NCI-H2171 (cell line): ENCODE measurements at regions not wholly inside any gene's neighbourhood (a gene's known extent, or its start where the extent isn't known, plus 50 kb on each side); places are given as distances from the start of the nearest gene placed in this dataset.

Experiments used
- DNase-seq: peaks from one replicate; lab custom pipeline; 2025; lab: John Stamatoyannopoulos, UW

DNA sequence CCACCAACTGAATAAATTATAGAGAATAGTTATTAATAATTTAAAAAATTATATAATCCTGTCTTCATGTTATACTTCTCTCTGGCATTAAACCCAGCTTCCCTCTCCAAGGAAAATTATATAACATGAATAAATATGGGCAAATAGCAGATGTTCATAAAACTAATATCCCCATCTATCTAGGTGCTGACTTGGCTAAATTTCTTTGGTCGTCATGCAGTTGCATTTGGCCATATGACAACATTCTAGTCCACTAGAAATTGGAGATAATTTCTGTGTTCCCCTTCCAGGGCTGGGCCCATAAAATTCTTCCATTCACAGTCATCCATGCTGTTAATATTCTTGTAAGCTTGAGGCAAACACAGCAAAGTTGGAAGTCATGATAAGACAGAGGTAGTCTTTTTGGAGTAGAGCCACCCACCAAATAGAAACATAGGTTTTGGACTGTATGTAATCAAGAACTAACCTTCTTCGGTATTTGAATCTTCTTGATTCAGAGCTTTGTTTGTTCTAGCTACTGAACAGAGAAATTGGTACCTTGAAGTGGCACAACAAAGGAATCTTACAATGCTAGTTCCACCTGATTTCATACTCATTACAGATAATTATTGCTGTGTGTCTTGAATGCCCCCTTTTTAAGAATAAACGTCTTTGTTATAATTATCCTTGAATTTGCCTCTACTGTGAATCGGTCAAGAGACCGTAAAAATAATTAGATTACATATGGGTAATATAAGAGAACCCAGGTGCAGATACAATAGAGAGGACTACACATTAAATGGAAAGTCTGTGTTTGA is 678.5 kb upstream of the PCDH20 start:
- DNase-seq, result no peak

GRCh38 chr13:62092949-62093348 is 677.3 kb upstream of the PCDH20 start:
- no peak for DNase-seq

- DNase-seq, result no peak
Observed at GRCh38 chr13:62092536-62092935, 676.9 kb upstream of the PCDH20 start.

GRCh38 chr13:62088165-62088564 is 672.5 kb upstream of the PCDH20 start:
- no peak for DNase-seq

DNA sequence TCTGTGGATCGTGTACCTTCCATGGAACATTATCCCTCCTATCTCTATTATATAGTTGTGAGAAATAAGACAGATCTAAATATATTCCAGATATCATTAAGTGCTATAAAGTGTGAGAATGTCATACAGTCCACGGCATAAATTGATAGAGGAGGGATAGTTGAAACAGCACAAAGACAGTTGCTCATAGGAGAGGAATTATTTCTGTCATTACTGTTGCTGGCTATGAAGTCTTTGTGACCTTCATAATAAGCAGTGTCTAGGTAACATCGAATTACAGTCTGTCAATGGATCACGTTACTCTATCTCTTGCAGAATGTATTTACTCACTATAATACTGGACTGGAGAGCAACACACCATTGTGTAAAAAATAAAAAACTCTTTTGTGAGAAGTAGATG is 671.5 kb upstream of the PCDH20 start:
- no peak for DNase-seq

- DNase-seq, result no peak
Observed at GRCh38 chr13:62085337-62086229, 669.9 kb upstream of the PCDH20 start.

DNA sequence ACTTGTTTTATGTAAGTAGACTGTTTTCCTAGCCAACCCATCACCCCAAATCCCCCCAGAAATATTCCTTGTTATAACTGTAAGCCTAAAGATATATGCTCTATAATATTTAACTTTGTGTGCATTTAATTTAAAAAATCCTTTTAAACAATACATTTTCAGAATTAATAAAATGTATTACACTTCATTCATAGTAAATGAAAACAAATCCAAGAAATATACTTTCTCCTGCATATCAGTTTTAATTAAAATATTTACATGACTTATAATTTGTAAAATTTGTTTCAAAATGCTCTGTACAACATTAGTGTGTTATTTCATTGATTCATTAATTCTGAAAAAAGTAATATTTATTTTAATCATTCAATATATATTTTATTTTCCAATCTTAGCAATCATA is 669.1 kb upstream of the PCDH20 start:
- DNase-seq, result no peak

- DNase-seq, result no peak
Observed at GRCh38 chr13:62067821-62068220, 652.2 kb upstream of the PCDH20 start.

- no peak for DNase-seq
Observed at GRCh38 chr13:62065016-62065415, 649.4 kb upstream of the PCDH20 start.

GRCh38 chr13:62061751-62062150 is 646.1 kb upstream of the PCDH20 start:
- DNase-seq, result no peak

DNA sequence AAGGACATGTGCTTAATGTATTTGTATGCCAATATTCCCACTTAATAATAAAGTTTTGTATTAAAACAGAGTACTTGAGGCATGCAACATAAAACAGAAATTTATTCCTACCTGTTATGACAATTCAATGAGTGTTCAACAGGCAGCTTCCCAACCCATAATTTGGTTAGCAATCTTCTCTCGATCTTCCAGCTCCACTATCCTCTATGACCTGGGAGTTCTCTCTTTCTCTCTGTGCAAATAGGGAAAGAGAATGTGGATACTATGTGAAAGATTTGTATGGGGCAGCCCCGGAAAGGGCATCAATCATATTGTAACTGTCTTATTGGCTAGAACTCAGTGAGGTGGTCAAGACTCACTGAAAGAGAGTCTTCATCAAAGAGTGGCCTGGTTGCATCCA is 644.9 kb upstream of the PCDH20 start:
- DNase-seq, result no peak

GRCh38 chr13:62057286-62057685 is 641.6 kb upstream of the PCDH20 start:
- DNase-seq, result no peak

DNA sequence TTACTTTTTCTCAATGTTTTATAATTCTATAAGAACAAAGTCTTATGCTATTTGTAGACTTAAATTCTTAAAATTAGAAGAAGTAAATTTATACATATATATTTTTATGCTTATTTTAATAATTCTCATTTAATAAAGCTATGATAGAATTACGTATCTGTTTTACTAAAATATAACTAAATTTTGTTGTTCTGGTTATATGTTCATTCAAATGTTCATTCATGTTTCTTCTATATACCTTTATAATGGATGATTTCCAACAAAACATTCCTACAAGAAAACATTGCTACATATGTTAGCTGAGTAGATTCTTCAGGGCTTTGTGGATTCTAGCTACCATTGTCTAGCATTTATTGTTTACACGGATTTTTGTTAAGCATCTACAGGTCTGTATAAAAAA is 634.3 kb upstream of the PCDH20 start:
- no peak for DNase-seq

GRCh38 chr13:62046512-62046911 is 630.9 kb upstream of the PCDH20 start:
- DNase-seq, result no peak

- no peak for DNase-seq
Observed at GRCh38 chr13:62043600-62043999, 628.0 kb upstream of the PCDH20 start.

GRCh38 chr13:62040806-62041205 is 625.2 kb upstream of the PCDH20 start:
- no peak for DNase-seq

DNA sequence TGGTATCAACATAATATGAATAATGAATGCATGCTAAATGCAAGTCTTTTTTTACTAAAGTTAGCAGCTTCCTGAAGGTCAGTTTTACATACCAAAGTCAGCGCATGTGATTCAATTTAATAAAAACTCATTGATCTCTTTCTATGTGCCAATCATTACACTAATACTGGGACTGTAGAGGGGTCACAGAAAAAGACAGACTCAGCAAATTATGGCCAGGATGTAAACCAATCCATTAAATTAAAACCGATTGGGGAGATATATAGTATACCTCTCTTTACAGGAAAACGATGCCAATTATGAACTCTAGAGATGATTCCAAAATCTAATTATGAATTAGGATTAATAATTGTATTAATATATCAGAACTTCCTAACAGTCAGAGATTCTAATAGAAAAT is 624.4 kb upstream of the PCDH20 start:
- no peak for DNase-seq

GRCh38 chr13:62038214-62038613 is 622.6 kb upstream of the PCDH20 start:
- no peak for DNase-seq

DNA sequence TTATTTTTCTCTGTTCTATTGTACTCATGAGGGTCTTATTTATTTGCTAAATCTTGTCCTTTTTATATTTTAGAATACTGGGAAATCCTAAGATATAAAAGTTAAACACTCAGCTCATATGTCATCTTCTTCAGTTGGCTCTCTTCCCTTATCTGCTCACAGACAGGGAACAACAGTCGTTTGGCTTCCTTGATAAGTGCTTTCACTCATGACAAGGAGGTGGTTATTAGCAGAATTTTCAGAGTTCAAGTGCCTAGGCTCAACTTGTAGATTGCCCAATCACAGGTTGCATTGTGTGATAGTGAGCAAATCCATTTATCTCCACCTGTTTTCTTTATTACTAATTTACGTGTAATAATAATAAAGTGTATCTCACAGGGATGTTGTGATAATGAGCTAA is 620.3 kb upstream of the PCDH20 start:
- DNase-seq, result no peak

- no peak for DNase-seq
Observed at GRCh38 chr13:62033934-62034333, 618.3 kb upstream of the PCDH20 start.

DNA sequence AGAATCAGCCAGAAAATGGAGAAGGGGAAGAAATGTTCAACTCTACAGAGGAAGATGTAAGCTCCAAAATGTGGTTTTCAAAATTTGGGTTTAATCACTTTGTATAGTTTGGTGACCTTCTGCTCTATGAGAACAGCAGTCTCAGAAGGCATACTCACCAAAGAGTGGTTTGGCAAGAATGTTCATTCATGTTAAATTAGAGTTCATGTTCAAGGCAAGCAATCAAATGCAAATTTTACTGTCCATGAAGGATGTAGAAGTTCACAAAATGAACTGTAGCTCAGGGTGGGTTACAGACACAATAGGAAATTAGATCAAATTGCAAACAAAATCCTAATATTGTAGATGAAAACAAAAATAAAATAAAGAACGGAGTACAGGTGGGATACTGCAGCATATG is 606.7 kb upstream of the PCDH20 start:
- no peak for DNase-seq

GRCh38 chr13:62019858-62020257 is 604.2 kb upstream of the PCDH20 start:
- DNase-seq, result no peak

GRCh38 chr13:62014299-62014698 is 598.6 kb upstream of the PCDH20 start:
- DNase-seq, result no peak
